ENCODE measurements at regions not wholly inside any gene's neighbourhood (a gene's known extent, or its start where the extent isn't known, plus 50 kb on each side); places are given as distances from the start of the nearest gene placed in this dataset.
"Not testable (repeated sequence)": the region's sequence is repeated elsewhere in the genome, so short reads cannot be mapped to it uniquely, and the experiment has no call there.

GRCh38 chr3:16072420-16073110 lies 101.9 kb upstream of the GALNT15 start:
- no peak for DNase-seq (ENCODE audit: low read depth in 2 of 2)

GRCh38 chr3:16073203-16073602 lies 101.3 kb upstream of the GALNT15 start:
- no peak for DNase-seq (ENCODE audit: low read depth in 2 of 2)

GRCh38 chr3:16073990-16074671 lies 100.3 kb upstream of the GALNT15 start:
- DNase-seq (ENCODE audit: low read depth in 2 of 2): peak; percentile 78 to 82

- DNase-seq (ENCODE audit: low read depth in 2 of 2): no peak
Observed at GRCh38 chr3:16075647-16076046, 98.8 kb upstream of the GALNT15 start.

GRCh38 chr3:16076564-16076963 lies 97.9 kb upstream of the GALNT15 start:
- DNase-seq (ENCODE audit: low read depth in 2 of 2): no peak

- not testable (repeated sequence) for DNase-seq (ENCODE audit: low read depth in 2 of 2)
Observed at GRCh38 chr3:16077146-16077545, 97.3 kb upstream of the GALNT15 start.

GRCh38 chr3:16077681-16078080 lies 96.8 kb upstream of the GALNT15 start:
- DNase-seq (ENCODE audit: low read depth in 2 of 2): not testable (repeated sequence)

GRCh38 chr3:16079519-16079918 lies 95.0 kb upstream of the GALNT15 start:
- DNase-seq (ENCODE audit: low read depth in 2 of 2): peak in 1 of 2 donors; percentile 20

- no peak for DNase-seq (ENCODE audit: low read depth in 2 of 2)
Observed at GRCh38 chr3:16081661-16082060, 92.8 kb upstream of the GALNT15 start.

- peak; percentile 56 to 97 for DNase-seq (ENCODE audit: low read depth in 2 of 2)
Observed at GRCh38 chr3:16084887-16085286, 89.6 kb upstream of the GALNT15 start.

GRCh38 chr3:16085410-16085809 lies 89.1 kb upstream of the GALNT15 start:
- peak in 1 of 2 donors; percentile 19 for DNase-seq (ENCODE audit: low read depth in 2 of 2)

GRCh38 chr3:16085884-16086608 lies 88.4 kb upstream of the GALNT15 start:
- DNase-seq (ENCODE audit: low read depth in 2 of 2): peak; percentile 49 to 79

- no peak for DNase-seq (ENCODE audit: low read depth in 2 of 2)
Observed at GRCh38 chr3:16086690-16087089, 87.8 kb upstream of the GALNT15 start.

GRCh38 chr3:16088496-16088895 lies 86.0 kb upstream of the GALNT15 start:
- peak in 1 of 2 donors; percentile 36 for DNase-seq (ENCODE audit: low read depth in 2 of 2)

GRCh38 chr3:16089521-16089920 lies 85.0 kb upstream of the GALNT15 start:
- DNase-seq (ENCODE audit: low read depth in 2 of 2): no peak

GRCh38 chr3:16090024-16090423 lies 84.5 kb upstream of the GALNT15 start:
- peak; percentile 68 to 83 for DNase-seq (ENCODE audit: low read depth in 2 of 2)

- no peak for DNase-seq (ENCODE audit: low read depth in 2 of 2)
Observed at GRCh38 chr3:16090706-16091105, 83.8 kb upstream of the GALNT15 start.

- no peak for DNase-seq (ENCODE audit: low read depth in 2 of 2)
Observed at GRCh38 chr3:16092923-16093322, 81.6 kb upstream of the GALNT15 start.

- peak; percentile 17 to 26 for DNase-seq (ENCODE audit: low read depth in 2 of 2)
Observed at GRCh38 chr3:16101295-16102186, 72.9 kb upstream of the GALNT15 start.

- DNase-seq (ENCODE audit: low read depth in 2 of 2): no peak
Observed at GRCh38 chr3:16102187-16102561, 72.3 kb upstream of the GALNT15 start.

GRCh38 chr3:16102905-16103364 lies 71.5 kb upstream of the GALNT15 start:
- no peak for DNase-seq (ENCODE audit: low read depth in 2 of 2)

All from lung microvascular endothelial cell (primary cell).